Cardiac fibroblast (primary cell): ENCODE measurements at regions not wholly inside any gene's neighbourhood (a gene's known extent, or its start where the extent isn't known, plus 50 kb on each side); places are given as distances from the start of the nearest gene placed in this dataset.
"Not testable (repeated sequence)": the region's sequence is repeated elsewhere in the genome, so short reads cannot be mapped to it uniquely, and the experiment has no call there.

Experiments
- DNase-seq, 2 donors: peaks; one replicate each; pipeline versions ENCODE4 v3.0.0 to v3.0.0-alpha.2; 2010; ENCODE audit warnings: low read depth in 2 of 2
- H3K4me3 ChIP-seq, 2 donors: replicated peaks in 1 of 2; 1 replicate in 1 of 2; 2 replicates in 1 of 2; pipeline ENCODE4 v1.5.1; 2011; ENCODE audit warnings: low read depth in 2 of 2, low read length in 2 of 2, mild to moderate bottlenecking in 2 of 2, moderate library complexity in 1 of 2
- CTCF ChIP-seq: IDR thresholded peaks from one replicate; pipeline ENCODE4 v1.5.1; 2011; ENCODE audit warnings: low read depth, mild to moderate bottlenecking, low read length, inconsistent platforms

GRCh38 chr15:58355382-58355971 is 76.3 kb upstream of the LIPC start:
- no peak for TF ChIP-seq CTCF

GRCh38 chr15:58355973-58356372 is 75.8 kb upstream of the LIPC start:
- no peak overlapping the region for H3K4me3 ChIP-seq
- DNase-seq = no peak
- no peak for TF ChIP-seq CTCF

More at GRCh38 chr15:58355382-58355971, 76.3 kb upstream of the LIPC start:
- no peak overlapping the region for H3K4me3 ChIP-seq
- DNase-seq = no peak

- no peak overlapping the region for H3K4me3 ChIP-seq
- peak; percentile 13 to 39 for DNase-seq
- TF ChIP-seq CTCF = no peak
Measured at GRCh38 chr15:58357529-58358476, 74.0 kb upstream of the LIPC start.

- DNase-seq = no peak
- no peak overlapping the region for H3K4me3 ChIP-seq
- TF ChIP-seq CTCF = no peak
Measured at GRCh38 chr15:58360421-58361090, 71.2 kb upstream of the LIPC start.

- DNase-seq = peak; percentile 36 to 61
- TF ChIP-seq CTCF = no peak
- H3K4me3 ChIP-seq = no peak overlapping the region
Measured at GRCh38 chr15:58361273-58361759, 70.5 kb upstream of the LIPC start.

- TF ChIP-seq CTCF = no peak
- no peak overlapping the region for H3K4me3 ChIP-seq
- DNase-seq = no peak
Measured at GRCh38 chr15:58362262-58362922, 69.4 kb upstream of the LIPC start.

- not testable (repeated sequence) for H3K4me3 ChIP-seq, DNase-seq
Measured at GRCh38 chr15:58363118-58363517, 68.7 kb upstream of the LIPC start.

- DNase-seq, H3K4me3 ChIP-seq: not testable (repeated sequence)
Measured at GRCh38 chr15:58363673-58364072, 68.1 kb upstream of the LIPC start.

- not testable (repeated sequence) for H3K4me3 ChIP-seq, DNase-seq
Measured at GRCh38 chr15:58365098-58365497, 66.7 kb upstream of the LIPC start.
